Neuronal stem cell (in vitro differentiated cells): ENCODE measurements at regions not wholly inside any gene's neighbourhood (a gene's known extent, or its start where the extent isn't known, plus 50 kb on each side); places are given as distances from the start of the nearest gene placed in this dataset.
"Not testable (repeated sequence)": the region's sequence is repeated elsewhere in the genome, so short reads cannot be mapped to it uniquely, and the experiment has no call there.

Experiments used
- DNase-seq: peaks from one replicate; pipeline ENCODE4 v3.0.0-alpha.2; 2013; ENCODE audit warnings: low spot score
- H2AFZ ChIP-seq: one replicate; pipeline ENCODE4 v1.6.1; 2013; ENCODE audit warnings: mild to moderate bottlenecking, low read length, inconsistent platforms
- H2AK5ac ChIP-seq: 2 replicates; pipeline ENCODE4 v1.6.1; 2013; ENCODE audit warnings: low read depth, mild to moderate bottlenecking, inconsistent platforms, low read length, moderate library complexity, mixed read lengths
- H2BK120ac ChIP-seq: 2 replicates; pipeline ENCODE4 v1.6.1; 2013; ENCODE audit warnings: low read depth, mild to moderate bottlenecking, inconsistent platforms, low read length, moderate library complexity, mixed read lengths
- H2BK12ac ChIP-seq: one replicate; pipeline ENCODE4 v1.6.1; 2013; ENCODE audit warnings: low read length, inconsistent platforms
- H2BK15ac ChIP-seq: 2 replicates; pipeline ENCODE4 v1.6.1; 2013; ENCODE audit warnings: mild to moderate bottlenecking, low read length, inconsistent platforms, mixed read lengths
- H2BK5ac ChIP-seq: one replicate; pipeline ENCODE4 v1.6.1; 2013; ENCODE audit warnings: inconsistent platforms, mild to moderate bottlenecking, low read length, moderate library complexity
- H3K14ac ChIP-seq: one replicate; pipeline ENCODE4 v1.6.1; 2013; ENCODE audit warnings: low read length, inconsistent platforms
- H3K18ac ChIP-seq: 2 replicates; pipeline ENCODE4 v1.6.1; 2013; ENCODE audit warnings: low read length, inconsistent platforms
- H3K23ac ChIP-seq: 2 replicates; pipeline ENCODE4 v1.6.1; 2013; ENCODE audit warnings: low read depth, mild to moderate bottlenecking, mixed read lengths, low read length, inconsistent platforms; ENCODE audit not compliant: poor library complexity
- H3K27ac ChIP-seq: replicated peaks from 3 replicates; pipeline ENCODE4 v1.5.1; 2013; ENCODE audit warnings: low read length, inconsistent platforms
- H3K27me3 ChIP-seq, 3 experiments: 2 replicates each; pipeline ENCODE4 v1.6.1; 2013; ENCODE audit warnings: low read length in 3 of 3, mild to moderate bottlenecking in 2 of 3, inconsistent platforms in 1 of 3, low read depth in 1 of 3, mixed read lengths in 1 of 3, moderate library complexity in 1 of 3; ENCODE audit not compliant: control insufficient read depth in 3 of 3, insufficient read depth in 3 of 3
- H3K36me3 ChIP-seq, 2 donors: replicated peaks in 1 of 2; 2 replicates each; pipeline ENCODE4 v1.6.1; 2013; ENCODE audit warnings: low read length in 2 of 2; ENCODE audit not compliant: control insufficient read depth in 2 of 2, insufficient read depth in 2 of 2
- H3K4ac ChIP-seq: 2 replicates; pipeline ENCODE4 v1.6.1; 2013; ENCODE audit warnings: inconsistent platforms, mild to moderate bottlenecking, low read length, moderate library complexity
- H3K4me1 ChIP-seq, 2 donors: 1 replicate in 1 of 2; 2 replicates in 1 of 2; pipeline ENCODE4 v1.6.1; 2013; ENCODE audit warnings: low read length in 2 of 2, low read depth in 1 of 2; ENCODE audit not compliant: control insufficient read depth in 2 of 2, insufficient read depth in 1 of 2
- H3K4me2 ChIP-seq: one replicate; pipeline ENCODE4 v1.6.1; 2013; ENCODE audit warnings: mild to moderate bottlenecking, low read length, inconsistent platforms; ENCODE audit not compliant: insufficient read depth, poor library complexity, severe bottlenecking
- H3K4me3 ChIP-seq, 2 donors: 2 replicates each; pipeline ENCODE4 v1.5.1; 2013; ENCODE audit warnings: low read length in 2 of 2, mild to moderate bottlenecking in 2 of 2, inconsistent platforms in 1 of 2, moderate library complexity in 1 of 2
- H3K79me1 ChIP-seq: one replicate; pipeline ENCODE4 v1.6.1; 2013; ENCODE audit warnings: low read depth, mild to moderate bottlenecking, inconsistent platforms, low read length, moderate library complexity
- H3K9ac ChIP-seq: one replicate; pipeline ENCODE4 v1.6.1; 2013; ENCODE audit warnings: mild to moderate bottlenecking, low read depth, low read length, inconsistent platforms; ENCODE audit not compliant: poor library complexity
- H3K9me3 ChIP-seq, 2 donors: replicated peaks in 1 of 2; 2 replicates each; pipeline versions ENCODE3 to v1.6.1; 2013; ENCODE audit warnings: low read length in 2 of 2, mild to moderate bottlenecking in 2 of 2, inconsistent platforms in 1 of 2, low read depth in 1 of 2, mixed read lengths in 1 of 2, moderate library complexity in 1 of 2; ENCODE audit not compliant: control insufficient read depth in 2 of 2, insufficient read depth in 1 of 2
- H4K8ac ChIP-seq: one replicate; pipeline ENCODE4 v1.6.1; 2013; ENCODE audit warnings: low read depth, mild to moderate bottlenecking, inconsistent platforms, low read length, moderate library complexity
- H4K91ac ChIP-seq: one replicate; pipeline ENCODE4 v1.6.1; 2013; ENCODE audit warnings: low read length, low read depth, mild to moderate bottlenecking, inconsistent platforms; ENCODE audit not compliant: poor library complexity
- WGBS, 2 donors: extraction: QIAGEN DNeasy Blood & Tissue Kit; methylation state at CpG; one replicate each; pipeline ENCODE4 v1.1.7; 2013; ENCODE audit warnings: missing lambda C conversion rate in 2 of 2, mixed read lengths in 1 of 2; ENCODE audit not compliant: insufficient read length in 2 of 2, insufficient replicate concordance in 1 of 2; ENCODE audit errors: extremely low coverage in 2 of 2; 5-methylcytosine and 5-hydroxymethylcytosine counted together

DNA sequence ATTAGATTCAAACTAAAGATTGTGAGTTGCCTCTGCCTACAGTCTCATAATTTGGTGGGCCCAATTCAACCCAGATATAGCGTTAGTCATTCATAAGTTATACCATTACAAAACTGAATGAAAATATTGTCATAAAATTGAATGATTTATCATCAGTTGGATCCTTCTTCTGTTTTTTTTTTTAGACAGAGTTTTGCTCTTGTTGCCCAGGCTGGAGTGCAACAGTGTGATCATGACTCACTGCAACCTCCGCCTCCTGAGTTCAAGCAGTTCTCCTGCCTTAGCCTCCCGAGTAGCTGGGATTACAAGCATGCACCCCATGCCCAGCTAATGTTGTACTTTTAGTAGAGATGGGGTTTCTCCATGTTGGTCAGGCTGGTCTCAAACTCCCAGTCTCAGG is 157.2 kb upstream of the PTBP2 start:
- H3K4me2 ChIP-seq, H3K18ac ChIP-seq, H3K4ac ChIP-seq, H3K9ac ChIP-seq, H2AK5ac ChIP-seq, H2BK15ac ChIP-seq, H3K4me3 ChIP-seq, H3K27ac ChIP-seq, H4K91ac ChIP-seq, H3K23ac ChIP-seq, H4K8ac ChIP-seq, H2AFZ ChIP-seq, H2BK12ac ChIP-seq, DNase-seq, H3K36me3 ChIP-seq, H3K79me1 ChIP-seq, H3K14ac ChIP-seq, H2BK5ac ChIP-seq, H3K27me3 ChIP-seq, H3K4me1 ChIP-seq, H2BK120ac ChIP-seq, H3K9me3 ChIP-seq: not testable (repeated sequence)
- WGBS, 2 donors: no CpG with 5 or more reads among the region's 3 CpGs

GRCh38 chr1:96565546-96565945 is 156.0 kb upstream of the PTBP2 start:
- H3K18ac ChIP-seq: no peak overlapping the region
- no peaks in the 10 kb centered on the region for H3K36me3 ChIP-seq
- no peak overlapping the region for H4K8ac ChIP-seq
- no peak overlapping the region for H3K23ac ChIP-seq
- H3K4me1 ChIP-seq: no peaks in the 10 kb centered on the region
- H3K79me1 ChIP-seq: no peaks in the 10 kb centered on the region
- no peak overlapping the region for H3K4me2 ChIP-seq
- no peak overlapping the region for H2BK12ac ChIP-seq
- peaks cover 0 to 2% of the 10 kb centered on the region in 2 donors for H3K9me3 ChIP-seq
- H2BK15ac ChIP-seq: no peak overlapping the region
- no peak overlapping the region for H3K9ac ChIP-seq
- no peak overlapping the region for H3K27ac ChIP-seq
- no CpG with 5 or more reads among the region's 1 CpG for WGBS, 2 donors
- DNase-seq: no peak
- H3K4me3 ChIP-seq: no peak overlapping the region
- H4K91ac ChIP-seq: no peak overlapping the region
- no peak overlapping the region for H2BK120ac ChIP-seq
- no peak overlapping the region for H2AFZ ChIP-seq
- H2AK5ac ChIP-seq: no peak overlapping the region
- H3K14ac ChIP-seq: no peak overlapping the region
- no peaks in the 10 kb centered on the region for H3K27me3 ChIP-seq
- H3K4ac ChIP-seq: no peak overlapping the region
- no peak overlapping the region for H2BK5ac ChIP-seq

DNA sequence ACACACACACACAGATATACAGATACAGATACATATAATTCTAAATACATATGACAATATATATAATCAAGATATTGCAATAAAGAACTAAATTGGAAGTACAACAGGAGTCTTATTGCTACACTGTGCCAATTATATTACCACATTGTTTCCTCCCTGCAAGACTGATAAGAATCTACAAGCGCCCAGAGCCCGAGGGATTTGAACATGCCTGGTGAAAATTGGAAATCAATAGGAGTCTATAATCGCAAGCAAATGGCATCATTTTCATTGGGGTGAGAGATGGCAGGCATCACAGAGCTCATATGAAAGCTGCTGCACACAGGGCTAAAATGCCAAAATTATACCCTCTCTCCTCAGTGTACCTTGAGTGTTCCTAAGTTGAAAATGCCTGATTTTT is 152.9 kb upstream of the PTBP2 start:
- no peak overlapping the region for H3K9ac ChIP-seq
- no peak overlapping the region for H3K4me3 ChIP-seq
- no peak overlapping the region for H3K27ac ChIP-seq
- DNase-seq: no peak
- no peak overlapping the region for H2AK5ac ChIP-seq
- H4K91ac ChIP-seq: no peak overlapping the region
- H3K4me1 ChIP-seq: peaks cover 0 to 3% of the 10 kb centered on the region in 2 donors
- H3K9me3 ChIP-seq: no peaks in the 10 kb centered on the region
- no peaks in the 10 kb centered on the region for H3K79me1 ChIP-seq
- H3K14ac ChIP-seq: no peak overlapping the region
- H3K4me2 ChIP-seq: no peak overlapping the region
- no peak overlapping the region for H4K8ac ChIP-seq
- no peaks in the 10 kb centered on the region for H3K36me3 ChIP-seq
- H3K4ac ChIP-seq: no peak overlapping the region
- H2BK120ac ChIP-seq: no peak overlapping the region
- no peak overlapping the region for H3K23ac ChIP-seq
- H3K27me3 ChIP-seq: no peaks in the 10 kb centered on the region
- no peak overlapping the region for H2BK5ac ChIP-seq
- H2BK12ac ChIP-seq: no peak overlapping the region
- H2BK15ac ChIP-seq: no peak overlapping the region
- no peak overlapping the region for H2AFZ ChIP-seq
- no CpG with 5 or more reads among the region's 3 CpGs for WGBS, 2 donors
- H3K18ac ChIP-seq: no peak overlapping the region

DNA sequence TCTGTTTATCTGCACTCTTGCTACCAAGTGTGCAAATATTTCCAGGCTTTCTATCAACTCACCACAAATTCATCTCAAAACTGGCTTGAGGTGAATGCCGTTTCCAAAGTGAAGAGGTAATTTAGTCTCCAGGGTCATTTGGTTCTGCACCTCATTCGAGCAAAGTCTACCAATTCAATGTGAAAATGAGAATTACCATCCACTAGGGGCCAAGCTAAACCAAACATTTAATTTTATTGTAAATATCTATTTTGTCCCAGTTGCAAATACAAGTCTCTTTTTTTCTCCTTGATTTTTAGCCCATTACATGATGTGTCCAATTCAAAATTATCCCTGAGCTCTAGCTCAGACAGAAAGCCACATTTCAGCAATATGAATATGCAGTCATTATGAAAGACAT is 152.3 kb upstream of the PTBP2 start:
- Histone ChIP-seq H2BK5ac (no peak overlapping the region), H3K9me3 (no peaks in the 10 kb centered on the region), H3K27me3 (no peaks in the 10 kb centered on the region), H2BK12ac (no peak overlapping the region), H3K36me3 (no peaks in the 10 kb centered on the region), H3K4me3 (no peak overlapping the region), H3K4ac (no peak overlapping the region), H2AK5ac (no peak overlapping the region), H3K4me2 (no peak overlapping the region), H4K91ac (no peak overlapping the region), H2AFZ (no peak overlapping the region), H3K23ac (no peak overlapping the region), H3K4me1 (peaks cover 0 to 3% of the 10 kb centered on the region in 2 donors), H3K18ac (no peak overlapping the region), H3K27ac (no peak overlapping the region), H2BK120ac (no peak overlapping the region), H3K9ac (no peak overlapping the region), H3K79me1 (no peaks in the 10 kb centered on the region), H3K14ac (no peak overlapping the region), H4K8ac (no peak overlapping the region), H2BK15ac (no peak overlapping the region)
- DNase-seq: no peak
- WGBS, 2 donors: no CpG with 5 or more reads among the region's 2 CpGs
